Stimulated activated CD4-positive, alpha-beta T cell treated with anti-CD3 and anti-CD28 coated beads, Interleukin-15, amount 100 ng/mL, for 1 hour (primary cell): ENCODE measurements at regions not wholly inside any gene's neighbourhood (a gene's known extent, or its start where the extent isn't known, plus 50 kb on each side); places are given as distances from the start of the nearest gene placed in this dataset.
"Not testable (repeated sequence)": the region's sequence is repeated elsewhere in the genome, so short reads cannot be mapped to it uniquely, and the experiment has no call there.

Source experiments
- DNase-seq, 2 donors: peaks; one replicate each; pipeline ENCODE4 v3.0.0-alpha.2; 2020; ENCODE audit warnings: low read depth in 1 of 2, low spot score in 1 of 2

- not testable (repeated sequence) for DNase-seq
Observed at GRCh38 chr15:30688684-30689083, 62.8 kb downstream of the ARHGAP11B start.

DNA sequence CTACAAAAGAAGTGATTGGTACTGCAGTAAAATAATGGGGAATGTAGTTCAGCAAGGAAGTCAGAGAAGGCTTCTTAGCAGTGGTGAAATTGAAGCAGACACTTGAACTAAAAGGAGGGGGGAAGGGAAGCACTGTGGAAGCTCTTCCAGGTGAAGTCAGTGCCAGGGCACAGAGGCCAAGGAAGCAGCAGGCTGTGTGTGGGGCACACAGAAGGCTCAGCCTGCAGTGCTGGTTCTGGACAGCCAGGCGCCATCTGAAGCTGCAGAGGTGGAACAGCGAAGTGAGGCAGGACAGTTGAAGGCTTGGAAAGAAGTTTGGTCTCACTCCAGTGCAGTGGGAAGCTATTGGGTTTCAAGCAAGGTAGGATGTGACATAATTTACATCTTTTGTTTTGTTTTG, 64.2 kb downstream of the ARHGAP11B start:
- not testable (repeated sequence) for DNase-seq

GRCh38 chr15:30695811-30696210, 69.9 kb downstream of the ARHGAP11B start:
- DNase-seq, result not testable (repeated sequence)

- DNase-seq, result not testable (repeated sequence)
Observed at GRCh38 chr15:30696439-30697314, 70.7 kb downstream of the ARHGAP11B start.

- not testable (repeated sequence) for DNase-seq
Observed at GRCh38 chr15:30697315-30697685, 71.4 kb downstream of the ARHGAP11B start.

DNA sequence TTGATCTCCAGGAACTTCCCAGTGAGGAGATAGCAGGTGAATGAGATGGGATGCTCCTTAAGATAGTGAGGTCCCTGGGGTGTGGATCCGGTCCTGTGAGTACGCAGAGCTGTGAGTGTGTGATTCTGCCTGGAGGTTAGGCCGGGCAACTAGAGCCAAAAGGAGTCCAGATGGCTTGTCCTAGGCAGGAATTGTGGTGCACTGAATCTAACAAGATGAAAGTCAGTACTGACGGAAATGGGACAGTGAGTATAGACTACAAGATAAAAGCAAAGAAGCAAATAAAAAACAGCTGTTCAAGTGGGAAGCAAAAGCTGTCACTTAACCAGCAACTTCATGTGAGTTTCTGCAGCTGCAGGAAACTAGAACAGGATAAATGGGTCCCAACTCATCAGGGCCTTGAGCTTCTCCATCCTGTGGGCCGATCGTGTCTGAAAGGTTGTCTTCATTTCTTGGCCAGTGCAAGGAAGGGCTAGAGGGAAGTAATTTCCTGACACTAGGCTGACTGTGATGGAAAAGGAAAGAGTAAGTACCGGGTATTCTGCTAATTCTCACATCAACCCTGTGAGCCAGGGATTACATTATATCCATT, 74.2 kb downstream of the ARHGAP11B start:
- not testable (repeated sequence) for DNase-seq

- not testable (repeated sequence) for DNase-seq
Observed at GRCh38 chr15:30707976-30708685, 82.2 kb downstream of the ARHGAP11B start.

DNA sequence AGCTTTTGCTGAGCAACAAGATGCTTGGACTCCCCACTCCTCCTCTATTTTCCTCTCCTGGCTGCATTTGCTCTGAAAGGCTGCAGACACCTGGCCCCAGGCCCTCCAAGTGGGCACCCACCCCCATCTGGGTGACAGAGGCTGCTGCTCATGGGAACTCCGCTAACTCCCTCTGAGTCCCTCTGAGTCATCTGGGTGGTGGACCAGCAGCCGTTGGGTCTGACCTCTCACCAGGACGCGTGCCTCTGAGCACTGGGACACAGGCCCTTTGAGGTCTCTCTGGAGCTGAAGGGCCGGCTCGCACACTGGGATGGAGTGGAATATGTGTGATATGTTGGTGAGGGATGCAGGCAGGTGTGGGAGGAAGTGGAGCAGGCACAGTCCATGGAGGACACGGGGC, 82.9 kb downstream of the ARHGAP11B start:
- DNase-seq, result not testable (repeated sequence)

GRCh38 chr15:30718038-30718643, 92.2 kb downstream of the ARHGAP11B start:
- not testable (repeated sequence) for DNase-seq

GRCh38 chr15:30719363-30719762, 93.4 kb downstream of the ARHGAP11B start:
- not testable (repeated sequence) for DNase-seq

GRCh38 chr15:30720825-30721224, 94.9 kb downstream of the ARHGAP11B start:
- not testable (repeated sequence) for DNase-seq

DNA sequence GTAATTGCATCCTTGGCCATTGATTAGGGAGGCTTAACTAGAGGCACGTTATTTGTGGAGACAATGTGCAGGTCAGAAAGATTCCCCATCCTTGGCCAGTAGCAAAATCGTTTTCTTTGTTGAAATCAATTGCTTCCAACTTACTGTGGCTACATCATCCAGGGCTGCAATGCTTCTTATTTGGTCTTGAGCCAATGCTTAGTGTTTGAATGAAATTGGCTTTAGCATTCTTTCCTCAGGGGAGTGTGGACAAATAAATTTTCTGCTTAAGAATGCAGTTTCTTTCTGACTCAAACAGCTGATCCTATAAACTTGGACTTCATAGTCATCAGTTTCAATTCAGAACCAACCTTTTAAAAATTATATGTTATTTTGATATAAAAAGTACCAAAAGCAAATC, 95.6 kb downstream of the ARHGAP11B start:
- DNase-seq, result not testable (repeated sequence)

DNA sequence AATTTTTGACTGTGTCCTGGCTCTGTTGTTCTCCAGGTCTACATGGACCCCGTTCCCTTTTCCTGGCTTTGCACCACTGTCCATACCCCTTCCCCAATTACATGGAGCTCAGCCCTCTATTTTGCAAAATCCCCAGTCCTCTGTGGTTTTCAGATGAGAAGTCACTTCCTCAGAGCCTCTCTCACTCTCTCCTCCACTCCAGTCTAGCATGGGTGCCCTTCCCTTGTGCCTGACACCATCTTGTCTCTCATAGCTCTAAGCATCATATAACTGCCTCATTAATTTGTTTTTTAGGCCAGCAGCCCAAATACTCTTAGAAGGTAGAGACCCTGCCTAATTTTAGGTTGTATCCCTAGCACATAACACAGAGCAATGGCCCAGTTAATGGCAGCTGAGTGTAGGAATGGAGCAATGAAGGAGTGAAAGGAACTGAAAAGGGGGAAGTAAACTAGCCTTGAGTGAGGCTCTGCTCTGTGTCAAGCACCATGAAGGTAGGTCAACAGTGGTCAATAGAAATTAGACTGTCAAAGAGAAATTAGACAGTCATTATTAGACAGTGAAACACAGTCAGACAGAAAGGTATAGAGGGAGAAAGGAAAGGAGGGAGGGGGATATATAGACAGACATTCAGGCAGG, 97.7 kb downstream of the ARHGAP11B start:
- not testable (repeated sequence) for DNase-seq

DNA sequence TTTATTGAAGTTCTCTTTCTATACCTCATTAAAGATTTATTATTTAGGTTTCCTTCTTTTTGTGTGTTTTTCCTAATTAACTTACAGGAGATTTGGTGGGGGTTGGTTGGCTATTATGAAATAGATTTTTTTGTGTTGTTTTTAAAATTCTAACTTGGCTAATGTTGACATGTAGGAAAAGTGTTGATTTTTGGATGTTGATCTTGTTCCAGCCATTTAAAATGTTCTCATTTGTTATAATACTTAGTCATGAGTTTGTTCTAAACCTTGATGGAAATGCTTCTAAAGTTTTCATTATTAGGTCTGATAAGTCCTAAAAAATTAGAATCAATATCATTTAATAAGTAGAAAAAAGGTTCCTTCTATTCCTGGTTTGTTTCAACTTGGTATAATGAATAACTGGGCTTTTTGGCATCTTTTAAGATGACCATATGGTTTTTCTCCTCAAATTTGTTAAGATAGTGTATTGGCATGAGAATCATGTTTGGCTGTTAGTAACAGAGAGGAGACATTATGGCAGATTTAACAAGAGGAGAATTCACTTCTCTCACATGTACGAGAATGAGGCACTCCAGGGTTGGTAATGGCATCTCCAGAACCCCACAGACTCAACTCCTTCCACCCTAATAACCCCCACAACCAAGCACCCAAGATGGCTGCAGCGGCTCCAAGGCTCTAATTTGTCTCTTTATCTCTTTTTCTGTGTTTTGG, 104.1 kb downstream of the ARHGAP11B start:
- not testable (repeated sequence) for DNase-seq

GRCh38 chr15:30730633-30731032, 104.7 kb downstream of the ARHGAP11B start:
- not testable (repeated sequence) for DNase-seq

GRCh38 chr15:30732100-30732499, 106.2 kb downstream of the ARHGAP11B start:
- DNase-seq, result not testable (repeated sequence)

- not testable (repeated sequence) for DNase-seq
Observed at GRCh38 chr15:30735884-30736564, 110.1 kb downstream of the ARHGAP11B start.

DNA sequence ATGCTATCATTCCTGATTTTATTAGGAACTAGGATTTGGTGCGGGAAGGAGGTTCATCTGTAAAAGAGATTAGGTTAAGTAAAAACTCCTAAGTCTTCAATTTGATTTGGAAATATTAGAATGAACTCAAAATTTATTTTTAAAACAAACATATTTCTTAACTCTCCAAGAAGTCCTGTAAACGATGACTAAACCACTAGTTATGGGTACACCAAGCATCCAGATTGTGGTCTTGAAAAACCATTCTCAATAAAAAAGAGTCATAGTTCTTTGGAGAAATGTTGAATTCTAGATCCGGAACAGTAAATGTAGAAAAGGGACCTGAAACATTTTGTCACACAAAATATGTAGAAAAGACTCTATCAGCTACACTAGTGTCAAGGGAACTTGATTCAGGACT, 116.9 kb downstream of the ARHGAP11B start:
- DNase-seq, result not testable (repeated sequence)

- DNase-seq, result not testable (repeated sequence)
Observed at GRCh38 chr15:30749048-30749447, 123.1 kb downstream of the ARHGAP11B start.
